Neural cell (in vitro differentiated cells): ENCODE measurements at regions not wholly inside any gene's neighbourhood (a gene's known extent, or its start where the extent isn't known, plus 50 kb on each side); places are given as distances from the start of the nearest gene placed in this dataset.

ENCODE experiments used
- H2AFZ ChIP-seq: fragments of 200-600, 300-800 bp; sonication (generic), shearing (Covaris generic); 2 replicates; pipeline ENCODE4 v1.6.0; 2014; ENCODE audit warnings: low read depth, mild to moderate bottlenecking, antibody characterized with exemption, low read length, moderate library complexity
- H3F3A ChIP-seq: fragments of 200-600 bp; shearing (Covaris generic); 2 replicates; pipeline ENCODE4 v1.6.1; 2016; ENCODE audit warnings: mild to moderate bottlenecking, moderate library complexity, mixed read lengths, antibody characterized with exemption, low read length; ENCODE audit not compliant: insufficient read depth, poor library complexity, severe bottlenecking
- H3K27ac ChIP-seq: fragments of 200-600, 300-800 bp; sonication (generic), shearing (Covaris generic); 2 replicates; pipeline ENCODE4 v1.5.1; 2014; ENCODE audit warnings: mild to moderate bottlenecking, low read length, moderate library complexity
- H3K27me3 ChIP-seq: fragments of 300-800, 200-600 bp; sonication (generic), shearing (Covaris generic); 2 replicates; pipeline ENCODE4 v1.6.0; 2014; ENCODE audit warnings: mild to moderate bottlenecking, low read depth, low read length, moderate library complexity; ENCODE audit not compliant: insufficient read depth
- H3K36me3 ChIP-seq: fragments of 300-800, 200-600 bp; sonication (generic), shearing (Covaris generic); 2 replicates; pipeline ENCODE4 v1.5.1; 2014; ENCODE audit warnings: mild to moderate bottlenecking, antibody characterized with exemption, low read length, moderate library complexity; ENCODE audit not compliant: insufficient read depth
- H3K4me2 ChIP-seq: fragments of 300-800, 200-600 bp; sonication (generic), shearing (Covaris generic); 2 replicates; pipeline ENCODE4 v1.6.0; 2014; ENCODE audit warnings: mild to moderate bottlenecking, low read length
- H3K4me3 ChIP-seq: fragments of 300-800, 200-600 bp; sonication (generic), shearing (Covaris generic); 2 replicates; pipeline ENCODE4 v1.5.1; 2014; ENCODE audit warnings: mild to moderate bottlenecking, low read length, moderate library complexity
- H3K79me2 ChIP-seq: fragments of 200-600 bp; shearing (Covaris generic); replicated peaks from 2 replicates; pipeline ENCODE4 v1.6.0; 2014; ENCODE audit warnings: mild to moderate bottlenecking, low read length, moderate library complexity; ENCODE audit not compliant: insufficient read depth
- H3K9ac ChIP-seq: fragments of 300-800, 200-600 bp; sonication (generic), shearing (Covaris generic); 2 replicates; pipeline ENCODE4 v1.6.1; 2016; ENCODE audit warnings: mild to moderate bottlenecking, low read length, mixed read lengths
- H3K9me2 ChIP-seq: fragments of 200-600 bp; shearing (Covaris generic); 2 replicates; pipeline ENCODE4 v1.6.1; 2016; ENCODE audit warnings: mild to moderate bottlenecking, low read length, mixed read lengths; ENCODE audit not compliant: insufficient read depth
- H3K9me3 ChIP-seq: fragments of 200-600, 300-800 bp; sonication (generic), shearing (Covaris generic); 2 replicates; pipeline ENCODE4 v1.6.1; 2016; ENCODE audit warnings: mild to moderate bottlenecking, mixed run types, low read length, moderate library complexity, mixed read lengths
- H4K20me1 ChIP-seq: fragments of 200-600 bp; shearing (Covaris generic); 2 replicates; pipeline ENCODE4 v1.6.1; 2016; ENCODE audit warnings: mild to moderate bottlenecking, mixed run types; ENCODE audit not compliant: insufficient read depth
- CTCF ChIP-seq: fragments of 450-650 bp; IDR thresholded peaks from 2 replicates; pipeline ENCODE4 v1.5.1; 2014; ENCODE audit warnings: antibody characterized with exemption, mild to moderate bottlenecking, moderate library complexity; ENCODE audit not compliant: poor library complexity, severe bottlenecking
- EP300 ChIP-seq: fragments of 450-650 bp; conservative IDR thresholded peaks from 2 replicates; pipeline ENCODE4 v1.6.1; 2014; ENCODE audit warnings: antibody characterized with exemption, mild to moderate bottlenecking, moderate library complexity; ENCODE audit not compliant: poor library complexity, severe bottlenecking
- EZH2 ChIP-seq: fragments of 200-600, 300-800 bp; shearing (Covaris generic), sonication (generic); IDR thresholded peaks from 2 replicates; pipeline ENCODE4 v1.6.1; 2014; ENCODE audit warnings: antibody characterized with exemption, low read length, borderline replicate concordance, mild to moderate bottlenecking; ENCODE audit not compliant: insufficient read depth, poor library complexity, severe bottlenecking
- MXI1 ChIP-seq: fragments of 450-650 bp; conservative IDR thresholded peaks from 2 replicates; pipeline ENCODE4 v1.6.1; 2014; ENCODE audit warnings: antibody characterized with exemption, mild to moderate bottlenecking; ENCODE audit not compliant: poor library complexity, severe bottlenecking
- POLR2AphosphoS5 ChIP-seq: IDR thresholded peaks from 2 replicates; pipeline ENCODE4 v1.6.1; 2012
- RAD21 ChIP-seq: fragments of 450-650 bp; conservative IDR thresholded peaks from 2 replicates; pipeline ENCODE4 v1.6.1; 2014; ENCODE audit warnings: antibody characterized with exemption, mild to moderate bottlenecking, moderate library complexity
- REST ChIP-seq: IDR thresholded peaks from 2 replicates; pipeline ENCODE4 v1.6.1; 2012; ENCODE audit warnings: borderline replicate concordance
- SMC3 ChIP-seq: fragments of 450-650 bp; conservative IDR thresholded peaks from 2 replicates; pipeline ENCODE4 v1.6.1; 2014; ENCODE audit warnings: antibody characterized with exemption, mild to moderate bottlenecking, moderate library complexity; ENCODE audit not compliant: poor library complexity
- TAF1 ChIP-seq: IDR thresholded peaks from 2 replicates; pipeline ENCODE4 v1.6.1; 2012; ENCODE audit warnings: low read depth

GRCh38 chr13:40452741-40453334, 213.6 kb downstream of the FOXO1 start:
- Histone ChIP-seq H3K9me2 (no peaks in the 10 kb centered on the region), H3K36me3 (no peaks in the 10 kb centered on the region), H3F3A (no peaks in the 10 kb centered on the region), H3K9me3 (peaks cover 2% of the 10 kb centered on the region), H3K9ac (no peak overlapping the region), H3K4me3 (no peak overlapping the region), H3K4me2 (no peak overlapping the region), H3K27ac (no peak overlapping the region), H2AFZ (no peak overlapping the region), H3K79me2 (no peaks in the 10 kb centered on the region), H3K27me3 (no peaks in the 10 kb centered on the region), H4K20me1 (no peaks in the 10 kb centered on the region)
- TF ChIP-seq CTCF (no peak), TAF1 (no peak), EZH2 (no peak), EP300 (no peak), REST (no peak), SMC3 (no peak), POLR2AphosphoS5 (no peak), RAD21 (no peak), MXI1 (no peak)

- H3K27ac ChIP-seq = no peak overlapping the region
- no peak overlapping the region for H2AFZ ChIP-seq
- no peaks in the 10 kb centered on the region for H3F3A ChIP-seq
- H3K9ac ChIP-seq = no peak overlapping the region
- H4K20me1 ChIP-seq = no peaks in the 10 kb centered on the region
- H3K4me2 ChIP-seq = no peak overlapping the region
- H3K4me3 ChIP-seq = no peak overlapping the region
- H3K9me3 ChIP-seq = peaks cover 2% of the 10 kb centered on the region
- no peaks in the 10 kb centered on the region for H3K9me2 ChIP-seq
- H3K36me3 ChIP-seq = no peaks in the 10 kb centered on the region
- TF ChIP-seq RAD21 = no peak
- no peak for TF ChIP-seq TAF1
- TF ChIP-seq EZH2 = no peak
- no peak for TF ChIP-seq MXI1
- TF ChIP-seq POLR2AphosphoS5 = no peak
- no peak for TF ChIP-seq REST
- TF ChIP-seq EP300 = no peak
- no peak for TF ChIP-seq CTCF
- TF ChIP-seq SMC3 = no peak
- no peaks in the 10 kb centered on the region for H3K79me2 ChIP-seq
- no peaks in the 10 kb centered on the region for H3K27me3 ChIP-seq
Observed at GRCh38 chr13:40453351-40454021, 213.0 kb downstream of the FOXO1 start.
